ENCODE measurements at regions not wholly inside any gene's neighbourhood (a gene's known extent, or its start where the extent isn't known, plus 50 kb on each side); places are given as distances from the start of the nearest gene placed in this dataset.
A peak's percentile ranks its signal among the peaks of the same experiment; 100 is the strongest.
"Not testable (repeated sequence)": the region's sequence is repeated elsewhere in the genome, so short reads cannot be mapped to it uniquely, and the experiment has no call there.

- DNase-seq (ENCODE audit: low read depth) = no peak
- no peak for TF ChIP-seq CTCF (conservative IDR thresholded peaks at IDR 0.05; ENCODE audit: low read depth, low read length)
- H3K4me3 ChIP-seq (ENCODE audit: low read depth, low read length) = no peak overlapping the region
Measured at GRCh38 chr11:87892291-87892690, 283.0 kb downstream of the RAB38 start.

GRCh38 chr11:87889126-87889525 lies 286.1 kb downstream of the RAB38 start:
- DNase-seq (ENCODE audit: low read depth) = no peak
- no peak for TF ChIP-seq CTCF (conservative IDR thresholded peaks at IDR 0.05; ENCODE audit: low read depth, low read length)
- no peak overlapping the region for H3K4me3 ChIP-seq (ENCODE audit: low read depth, low read length)

GRCh38 chr11:87885084-87885483 lies 290.2 kb downstream of the RAB38 start:
- H3K4me3 ChIP-seq (ENCODE audit: low read depth, low read length) = not testable (repeated sequence)

GRCh38 chr11:87879118-87879517 lies 296.1 kb downstream of the RAB38 start:
- no peak overlapping the region for H3K4me3 ChIP-seq (ENCODE audit: low read depth, low read length)
- no peak for TF ChIP-seq CTCF (conservative IDR thresholded peaks at IDR 0.05; ENCODE audit: low read depth, low read length)
- no peak for DNase-seq (ENCODE audit: low read depth)

More at GRCh38 chr11:87885084-87885483, 290.2 kb downstream of the RAB38 start:
- DNase-seq (ENCODE audit: low read depth) = not testable (repeated sequence)

- peak; percentile 18 for DNase-seq (ENCODE audit: low read depth)
- H3K4me3 ChIP-seq (ENCODE audit: low read depth, low read length) = no peak overlapping the region
- peak; percentile 71 for TF ChIP-seq CTCF (conservative IDR thresholded peaks at IDR 0.05; ENCODE audit: low read depth, low read length)
Measured at GRCh38 chr11:87878373-87878825, 296.8 kb downstream of the RAB38 start.

GRCh38 chr11:87871056-87871455 lies 304.2 kb downstream of the RAB38 start:
- no peak for DNase-seq (ENCODE audit: low read depth)
- TF ChIP-seq CTCF (conservative IDR thresholded peaks at IDR 0.05; ENCODE audit: low read depth, low read length) = no peak
- no peak overlapping the region for H3K4me3 ChIP-seq (ENCODE audit: low read depth, low read length)

GRCh38 chr11:87870086-87870485 lies 305.2 kb downstream of the RAB38 start:
- no peak for DNase-seq (ENCODE audit: low read depth)
- no peak for TF ChIP-seq CTCF (conservative IDR thresholded peaks at IDR 0.05; ENCODE audit: low read depth, low read length)

More at GRCh38 chr11:87870086-87870485, 305.2 kb downstream of the RAB38 start:
- no peak overlapping the region for H3K4me3 ChIP-seq (ENCODE audit: low read depth, low read length)

Measured in epithelial cell of proximal tubule (primary cell).